ENCODE measurements at regions not wholly inside any gene's neighbourhood (a gene's known extent, or its start where the extent isn't known, plus 50 kb on each side); places are given as distances from the start of the nearest gene placed in this dataset.

DNA sequence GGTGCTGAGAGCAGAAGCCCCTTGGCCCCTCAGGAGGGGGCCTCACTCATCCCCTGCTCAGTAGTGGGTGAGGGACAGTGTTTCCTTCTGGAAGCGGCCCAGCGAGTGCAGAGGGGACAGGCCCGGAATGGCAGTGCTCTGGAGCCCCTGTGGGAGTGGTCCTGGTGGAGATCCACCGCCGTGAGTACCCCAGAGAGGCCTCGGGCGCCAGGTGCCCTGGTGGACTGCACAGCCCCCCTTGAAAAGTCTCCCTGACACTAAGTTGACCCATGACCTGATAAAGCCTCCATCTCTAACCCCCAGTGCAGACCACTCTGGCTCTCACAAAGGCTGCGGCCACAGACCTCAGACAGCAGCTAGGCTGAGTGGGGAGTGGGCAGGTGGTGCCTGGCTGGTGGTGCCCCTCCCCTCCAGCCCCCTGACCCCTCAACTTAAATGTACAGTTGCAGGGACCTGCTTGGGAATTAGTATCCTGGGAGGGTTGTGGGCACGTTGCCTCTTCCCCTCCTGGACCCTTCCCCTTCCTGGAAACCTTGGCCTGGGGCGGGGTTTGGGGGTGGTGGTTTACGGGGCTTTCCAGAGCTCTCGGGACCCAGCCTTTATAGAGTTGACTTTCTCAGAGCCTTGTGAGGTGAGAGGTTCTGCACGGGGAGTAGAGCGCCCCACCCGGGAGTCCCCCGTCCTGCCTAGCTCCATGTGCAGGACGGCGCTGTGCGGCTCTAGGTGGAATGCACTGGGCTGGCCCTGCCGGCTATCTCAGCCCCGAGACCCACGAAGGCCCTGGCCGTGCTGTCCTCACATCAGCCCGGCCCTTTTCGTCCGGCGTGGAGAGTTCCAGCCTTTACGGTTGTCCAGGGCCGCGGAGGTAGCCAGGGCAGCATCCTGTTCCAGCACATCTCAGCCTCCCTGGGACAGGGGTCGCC is 62.7 kb downstream of the RTP5 start:
- Histone ChIP-seq H3K4me1 (peaks cover 0 to 12% (median 6%) of the 10 kb centered on the region in 6 donors), H3K36me3 (peaks cover 0 to 8% (median 0%) of the 10 kb centered on the region in 6 donors), H3K9me3 (peaks cover 0 to 7% (median 0%) of the 10 kb centered on the region in 8 donors), H3K4me3 (no peak overlapping the region), H3K27ac (peak overlapping the region in 3 of 8 donors; percentile 47 to 58 (median 58)), H3K27me3 (replicated peaks in 1 of 7) (no peaks in the 10 kb centered on the region)
- 85 to 92% (median 91%) methylated on average over 24 to 31 of the region's 31 CpGs for WGBS, 5 donors
- DNase-seq = no peak
- intact Hi-C loops (cut with DNase I; ENCODE audit: low total_unique reads) = no loop called here
- TF ChIP-seq CTCF (IDR thresholded peaks at IDR 0.05 in 8 of 11, conservative IDR thresholded peaks at IDR 0.05 in 3 of 11) = no peak
- no peak for TF ChIP-seq POLR2AphosphoS5 (IDR thresholded peaks at IDR 0.05)
- TF ChIP-seq POLR2A (IDR thresholded peaks at IDR 0.05) = no peak

GRCh38 chr2:241932899-241933178 is 63.3 kb downstream of the RTP5 start:
- Histone ChIP-seq H3K4me3 (no peak overlapping the region), H3K4me1 (peaks cover 0 to 12% (median 6%) of the 10 kb centered on the region in 6 donors), H3K27ac (peak overlapping the region in 4 of 8 donors; percentile 33 to 58 (median 52)), H3K36me3 (peaks cover 0 to 8% (median 0%) of the 10 kb centered on the region in 6 donors), H3K9me3 (peaks cover 0 to 7% (median 0%) of the 10 kb centered on the region in 8 donors), H3K27me3 (replicated peaks in 1 of 7) (no peaks in the 10 kb centered on the region)
- DNase-seq = no peak
- TF ChIP-seq POLR2AphosphoS5 (IDR thresholded peaks at IDR 0.05) = peak in 1 of 3 donors; percentile 16
- no peak for TF ChIP-seq CTCF (IDR thresholded peaks at IDR 0.05 in 8 of 11, conservative IDR thresholded peaks at IDR 0.05 in 3 of 11)
- TF ChIP-seq POLR2A (IDR thresholded peaks at IDR 0.05) = no peak
- intact Hi-C loops (cut with DNase I; ENCODE audit: low total_unique reads) = no loop called here
- 71 to 90% (median 86%) methylated on average over 2 to 9 of the region's 9 CpGs for whole genome bisulfite sequencing, 5 donors

GRCh38 chr2:241933179-241933911 is 63.8 kb downstream of the RTP5 start:
- intact Hi-C loops (cut with DNase I; ENCODE audit: low total_unique reads) = no loop called here
- Histone ChIP-seq H3K9me3 (peaks cover 0 to 7% (median 0%) of the 10 kb centered on the region in 8 donors), H3K4me3 (no peak overlapping the region), H3K4me1 (peaks cover 0 to 12% (median 6%) of the 10 kb centered on the region in 6 donors), H3K27me3 (replicated peaks in 1 of 7) (no peaks in the 10 kb centered on the region), H3K27ac (peak overlapping the region in 4 of 8 donors; percentile 33 to 58 (median 52)), H3K36me3 (peaks cover 0 to 8% (median 0%) of the 10 kb centered on the region in 6 donors)
- 59 to 79% (median 67%) methylated on average over 10 to 11 of the region's 11 CpGs for WGBS, 5 donors
- TF ChIP-seq POLR2A (IDR thresholded peaks at IDR 0.05) = no peak
- no peak for TF ChIP-seq POLR2AphosphoS5 (IDR thresholded peaks at IDR 0.05)
- no peak for TF ChIP-seq CTCF (IDR thresholded peaks at IDR 0.05 in 8 of 11, conservative IDR thresholded peaks at IDR 0.05 in 3 of 11)
- DNase-seq = no peak

GRCh38 chr2:241935314-241935713 is 65.8 kb downstream of the RTP5 start:
- WGBS, 5 donors = 83 to 100% (median 91%) methylated on average over 1 of the region's 1 CpG
- Histone ChIP-seq H3K27me3 (replicated peaks in 1 of 7) (no peaks in the 10 kb centered on the region), H3K36me3 (peaks cover 0 to 8% (median 0%) of the 10 kb centered on the region in 6 donors), H3K9me3 (peaks cover 0 to 7% (median 0%) of the 10 kb centered on the region in 8 donors), H3K27ac (no peak overlapping the region), H3K4me3 (no peak overlapping the region), H3K4me1 (peaks cover 0 to 17% (median 6%) of the 10 kb centered on the region in 6 donors)
- no peak for DNase-seq
- TF ChIP-seq POLR2AphosphoS5 (IDR thresholded peaks at IDR 0.05) (no peak), POLR2A (IDR thresholded peaks at IDR 0.05) (no peak), CTCF (IDR thresholded peaks at IDR 0.05 in 8 of 11, conservative IDR thresholded peaks at IDR 0.05 in 3 of 11) (no peak)
- intact Hi-C loops (cut with DNase I; ENCODE audit: low total_unique reads) = no loop called here
